OCI-LY3 (cell line): ENCODE measurements at regions not wholly inside any gene's neighbourhood (a gene's known extent, or its start where the extent isn't known, plus 50 kb on each side); places are given as distances from the start of the nearest gene placed in this dataset.

ENCODE experiments used
- EZH2phosphoT487 ChIP-seq: fragments of 200-600 bp; shearing (Covaris generic); IDR thresholded peaks from 2 replicates; pipeline ENCODE4 v1.6.1; 2018; ENCODE audit warnings: antibody characterized with exemption, mixed run types, low read depth
- TF ChIP-seq, protein P1 (sequence below): fragments of 200-600, 300-600 bp; sonication (generic); IDR thresholded peaks from 2 replicates; pipeline ENCODE4 v1.5.1; 2014; ENCODE audit warnings: antibody characterized with exemption, low read length, low read depth

DNA sequence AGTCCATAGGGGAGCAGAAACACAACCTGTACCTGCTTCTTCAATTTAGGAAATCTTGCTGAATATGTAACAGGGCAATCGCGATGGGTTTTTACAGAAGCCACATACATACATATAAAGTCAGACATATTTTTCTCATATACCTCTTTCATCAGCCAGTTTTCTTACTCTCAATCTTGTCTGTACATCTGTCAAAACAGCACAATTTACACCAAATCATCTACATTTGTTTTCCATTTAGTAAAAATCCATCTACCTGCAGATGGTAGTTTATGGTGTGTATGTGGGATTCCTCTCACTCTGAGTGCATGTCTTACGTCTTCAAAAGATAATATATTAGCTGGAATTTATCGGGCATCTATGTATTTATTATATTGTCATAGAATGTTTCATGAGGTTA is 208.7 kb downstream of the ZPLD1 start:
- TF ChIP-seq, protein P1, sequence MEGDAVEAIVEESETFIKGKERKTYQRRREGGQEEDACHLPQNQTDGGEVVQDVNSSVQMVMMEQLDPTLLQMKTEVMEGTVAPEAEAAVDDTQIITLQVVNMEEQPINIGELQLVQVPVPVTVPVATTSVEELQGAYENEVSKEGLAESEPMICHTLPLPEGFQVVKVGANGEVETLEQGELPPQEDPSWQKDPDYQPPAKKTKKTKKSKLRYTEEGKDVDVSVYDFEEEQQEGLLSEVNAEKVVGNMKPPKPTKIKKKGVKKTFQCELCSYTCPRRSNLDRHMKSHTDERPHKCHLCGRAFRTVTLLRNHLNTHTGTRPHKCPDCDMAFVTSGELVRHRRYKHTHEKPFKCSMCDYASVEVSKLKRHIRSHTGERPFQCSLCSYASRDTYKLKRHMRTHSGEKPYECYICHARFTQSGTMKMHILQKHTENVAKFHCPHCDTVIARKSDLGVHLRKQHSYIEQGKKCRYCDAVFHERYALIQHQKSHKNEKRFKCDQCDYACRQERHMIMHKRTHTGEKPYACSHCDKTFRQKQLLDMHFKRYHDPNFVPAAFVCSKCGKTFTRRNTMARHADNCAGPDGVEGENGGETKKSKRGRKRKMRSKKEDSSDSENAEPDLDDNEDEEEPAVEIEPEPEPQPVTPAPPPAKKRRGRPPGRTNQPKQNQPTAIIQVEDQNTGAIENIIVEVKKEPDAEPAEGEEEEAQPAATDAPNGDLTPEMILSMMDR, result no peak
- TF ChIP-seq EZH2phosphoT487, result no peak
